DND-41 (cell line): ENCODE measurements at regions not wholly inside any gene's neighbourhood (a gene's known extent, or its start where the extent isn't known, plus 50 kb on each side); places are given as distances from the start of the nearest gene placed in this dataset.

ENCODE experiments used
- CTCF ChIP-seq: IDR thresholded peaks from 2 replicates; pipeline ENCODE4 v1.5.1; 2012; ENCODE audit warnings: borderline replicate concordance, low read length, moderate library complexity, mild to moderate bottlenecking; ENCODE audit not compliant: poor library complexity, severe bottlenecking; ENCODE audit errors: extremely low read depth
- EZH2 ChIP-seq: IDR thresholded peaks from 3 replicates; pipeline ENCODE4 v1.6.1; 2012; ENCODE audit warnings: borderline replicate concordance, low read depth, mild to moderate bottlenecking, moderate library complexity, low read length, inconsistent platforms; ENCODE audit not compliant: severe bottlenecking

- TF ChIP-seq CTCF (no peak), EZH2 (no peak)
These were observed 163.1 kb upstream of the EGLN3 start for GRCh38 chr14:34113991-34114390.
